Naive B cell (primary cell): ENCODE measurements at regions not wholly inside any gene's neighbourhood (a gene's known extent, or its start where the extent isn't known, plus 50 kb on each side); places are given as distances from the start of the nearest gene placed in this dataset.

ENCODE experiments used
- ATAC-seq, 2 donors: fragments of 150-1000 bp; cut with Tn5 transposase; 2 replicates each; pipeline ENCODE4 v1.10.0; 2021; ENCODE audit warnings: low read depth in 2 of 2, mild to moderate bottlenecking in 2 of 2, moderate library complexity in 2 of 2
- DNase-seq: peaks from one replicate; pipeline ENCODE4 v3.0.0; 2022
- H3K27ac Mint-ChIP-seq, 6 donors: one replicate each; pipeline ENCODE4 v1.8.0; 2020 to 2022; ENCODE audit warnings: mild to moderate bottlenecking in 6 of 6, mixed read lengths in 6 of 6, moderate library complexity in 5 of 6, inconsistent platforms in 2 of 6
- H3K27me3 Mint-ChIP-seq, 3 donors: one replicate each; pipeline ENCODE4 v1.8.0; 2021 to 2022; ENCODE audit warnings: mixed read lengths in 3 of 3, mild to moderate bottlenecking in 1 of 3
- H3K36me3 Mint-ChIP-seq, 2 donors: one replicate each; pipeline ENCODE4 v1.8.0; 2020 to 2022; ENCODE audit warnings: mixed read lengths in 2 of 2, inconsistent platforms in 1 of 2, mild to moderate bottlenecking in 1 of 2
- H3K4me1 Mint-ChIP-seq, 3 donors: one replicate each; pipeline ENCODE4 v1.8.0; 2020 to 2022; ENCODE audit warnings: mixed read lengths in 3 of 3, inconsistent platforms in 1 of 3, mild to moderate bottlenecking in 1 of 3, moderate library complexity in 1 of 3
- H3K4me3 Mint-ChIP-seq, 8 donors: one replicate each; pipeline ENCODE4 v1.8.0; 2020 to 2022; ENCODE audit warnings: mild to moderate bottlenecking in 8 of 8, mixed read lengths in 8 of 8, moderate library complexity in 8 of 8, inconsistent platforms in 2 of 8
- H3K9me3 Mint-ChIP-seq, 7 donors: one replicate each; pipeline ENCODE4 v1.8.0; 2020 to 2022; ENCODE audit warnings: mixed read lengths in 7 of 7, mild to moderate bottlenecking in 5 of 7, inconsistent platforms in 2 of 7, moderate library complexity in 1 of 7

- H3K36me3 Mint-ChIP-seq, result no peaks in the 10 kb centered on the region
- H3K4me3 Mint-ChIP-seq, result peak overlapping the region in 1 of 8 donors; percentile 52
- no peaks in the 10 kb centered on the region for H3K9me3 Mint-ChIP-seq
- H3K4me1 Mint-ChIP-seq, result no peaks in the 10 kb centered on the region
- ATAC-seq (no peak), DNase-seq (no peak)
- H3K27me3 Mint-ChIP-seq, result no peaks in the 10 kb centered on the region
- H3K27ac Mint-ChIP-seq, result no peak overlapping the region
These were observed 648.3 kb upstream of the CFAP20DC start for GRCh38 chr3:59698091-59698490.

DNA sequence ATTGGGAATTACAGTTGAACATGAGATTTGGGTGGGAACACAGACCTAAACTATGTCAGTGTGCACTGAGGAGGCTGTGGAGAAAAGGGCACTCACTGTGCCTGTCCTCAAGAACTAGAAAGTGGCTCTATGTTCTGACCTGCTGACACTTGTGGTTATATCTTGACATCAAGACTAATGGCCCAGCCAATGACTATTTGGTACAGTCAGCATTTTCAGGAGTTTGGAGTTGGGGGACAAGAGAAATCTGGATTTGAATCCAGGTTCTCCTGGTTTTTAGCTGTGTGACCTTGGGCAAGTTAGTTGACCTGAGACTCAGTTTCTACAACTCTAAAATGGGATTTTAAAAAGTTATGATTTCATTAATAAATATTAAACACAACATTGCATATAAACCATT is 647.0 kb upstream of the CFAP20DC start:
- H3K27ac Mint-ChIP-seq, result no peak overlapping the region
- H3K9me3 Mint-ChIP-seq, result no peaks in the 10 kb centered on the region
- DNase-seq (no peak), ATAC-seq (no peak)
- no peaks in the 10 kb centered on the region for H3K36me3 Mint-ChIP-seq
- H3K4me1 Mint-ChIP-seq, result peaks cover 4 to 5% (median 5%) of the 10 kb centered on the region in 3 donors
- H3K27me3 Mint-ChIP-seq, result no peaks in the 10 kb centered on the region
- H3K4me3 Mint-ChIP-seq, result no peak overlapping the region

DNA sequence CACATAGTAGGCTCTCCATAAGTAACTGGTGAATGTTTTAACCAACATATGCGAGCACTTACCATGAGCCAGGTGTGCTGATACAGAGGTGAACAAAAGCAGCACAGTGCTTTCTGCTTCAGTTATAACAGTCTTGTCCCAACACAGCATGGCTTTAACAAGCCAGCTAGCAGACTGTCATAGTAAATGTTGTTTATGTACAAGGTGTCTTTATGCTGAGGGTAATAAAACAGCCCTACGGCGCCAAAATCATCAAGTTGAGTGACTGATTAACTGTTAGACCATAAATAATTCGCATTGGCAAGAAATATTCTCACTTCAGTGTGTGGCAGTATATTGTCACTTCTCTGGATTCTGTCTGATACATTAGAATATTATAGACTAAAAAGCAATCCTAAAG is 646.0 kb upstream of the CFAP20DC start:
- ATAC-seq (no peak), DNase-seq (no peak)
- no peaks in the 10 kb centered on the region for H3K27me3 Mint-ChIP-seq
- no peak overlapping the region for H3K4me3 Mint-ChIP-seq
- H3K9me3 Mint-ChIP-seq, result no peaks in the 10 kb centered on the region
- H3K27ac Mint-ChIP-seq, result peak overlapping the region in 1 of 6 donors; percentile 14
- H3K4me1 Mint-ChIP-seq, result peaks cover 8 to 12% (median 10%) of the 10 kb centered on the region in 3 donors
- no peaks in the 10 kb centered on the region for H3K36me3 Mint-ChIP-seq

GRCh38 chr3:59692117-59692516 is 642.3 kb upstream of the CFAP20DC start:
- H3K27ac Mint-ChIP-seq, result peak overlapping the region in 2 of 6 donors; percentile 7 to 21
- DNase-seq (no peak), ATAC-seq (no peak)

DNA sequence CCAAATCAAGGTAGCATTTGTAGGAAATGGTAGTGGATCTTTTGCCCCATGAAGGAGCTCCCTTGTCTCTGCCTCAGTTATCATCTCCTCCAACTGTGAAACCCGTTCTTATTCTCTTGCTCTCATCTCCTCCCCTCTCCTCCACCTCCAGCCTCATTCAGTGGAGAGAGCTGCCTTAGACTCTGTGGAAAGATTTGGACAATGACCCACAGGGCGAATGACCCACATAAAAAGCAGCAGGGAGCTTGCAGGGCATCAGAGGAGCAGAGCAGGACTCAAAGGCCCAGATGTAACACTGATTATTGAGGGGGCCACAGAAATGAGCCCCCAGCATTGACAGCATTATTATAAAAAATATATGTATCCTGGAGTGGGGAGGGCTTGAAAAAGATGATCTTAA is 641.1 kb upstream of the CFAP20DC start:
- peaks cover 8 to 13% (median 10%) of the 10 kb centered on the region in 3 donors for H3K4me1 Mint-ChIP-seq

More at GRCh38 chr3:59692117-59692516, 642.3 kb upstream of the CFAP20DC start:
- Mint-ChIP-seq H3K36me3 (no peaks in the 10 kb centered on the region), H3K9me3 (no peaks in the 10 kb centered on the region), H3K27me3 (no peaks in the 10 kb centered on the region), H3K4me1 (peaks cover 8 to 13% (median 10%) of the 10 kb centered on the region in 3 donors), H3K4me3 (peak overlapping the region in 2 of 8 donors; percentile 2 to 14)

DNA sequence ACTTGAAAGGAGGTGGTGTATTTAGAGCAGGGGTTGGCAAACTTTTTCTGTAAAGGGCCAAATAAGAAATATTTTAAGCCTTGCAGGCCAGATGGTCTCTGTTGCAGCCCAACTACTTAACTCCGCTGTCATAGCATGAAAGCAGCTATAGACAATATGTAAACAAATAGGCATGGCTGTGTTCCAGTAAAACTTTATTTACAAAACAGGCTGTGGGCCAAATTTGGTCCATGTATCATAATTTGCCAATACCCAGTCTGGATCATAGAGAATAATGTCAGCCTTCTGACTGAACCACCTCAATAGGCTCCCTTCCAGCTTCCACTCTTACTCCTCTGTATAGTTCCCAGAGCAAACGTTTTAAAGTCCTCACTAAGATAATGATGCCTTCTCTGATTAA is 638.8 kb upstream of the CFAP20DC start:
- Mint-ChIP-seq H3K4me1 (peaks cover 8 to 13% (median 10%) of the 10 kb centered on the region in 3 donors), H3K4me3 (no peak overlapping the region), H3K27me3 (no peaks in the 10 kb centered on the region), H3K9me3 (no peaks in the 10 kb centered on the region), H3K36me3 (no peaks in the 10 kb centered on the region), H3K27ac (no peak overlapping the region)
- ATAC-seq (no peak), DNase-seq (no peak)

More for the DNA sequence above, 641.1 kb upstream of the CFAP20DC start:
- no peak for ATAC-seq
- Mint-ChIP-seq H3K27me3 (no peaks in the 10 kb centered on the region), H3K9me3 (no peaks in the 10 kb centered on the region), H3K4me3 (peak overlapping the region in 1 of 8 donors; percentile 26), H3K36me3 (no peaks in the 10 kb centered on the region), H3K27ac (peak overlapping the region in 2 of 6 donors; percentile 63 to 94)
- no peak for DNase-seq

DNA sequence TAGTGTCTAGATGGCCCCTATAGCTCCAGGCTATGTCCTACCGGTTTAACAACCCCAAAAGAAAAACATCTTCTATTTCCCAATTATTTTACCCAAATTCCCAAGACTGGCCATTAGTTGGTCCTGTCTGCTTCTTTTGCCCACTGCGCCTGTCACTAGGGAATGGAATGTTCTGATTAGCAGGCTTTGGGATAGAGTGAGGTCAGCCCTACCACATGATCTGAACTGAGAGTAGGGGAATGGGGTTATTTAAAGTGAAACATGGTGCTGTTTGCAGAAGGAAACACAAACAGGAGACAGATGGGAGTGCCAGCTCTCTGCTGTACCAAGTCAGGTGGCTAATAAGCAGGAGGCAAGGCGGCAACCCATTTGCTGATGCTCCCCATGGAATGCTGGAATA is 635.6 kb upstream of the CFAP20DC start:
- H3K4me3 Mint-ChIP-seq, result no peak overlapping the region
- ATAC-seq (no peak), DNase-seq (no peak)
- no peaks in the 10 kb centered on the region for H3K4me1 Mint-ChIP-seq
- H3K27me3 Mint-ChIP-seq, result no peaks in the 10 kb centered on the region
- H3K9me3 Mint-ChIP-seq, result no peaks in the 10 kb centered on the region
- H3K27ac Mint-ChIP-seq, result no peak overlapping the region
- H3K36me3 Mint-ChIP-seq, result no peaks in the 10 kb centered on the region

- no peaks in the 10 kb centered on the region for H3K27me3 Mint-ChIP-seq
- no peaks in the 10 kb centered on the region for H3K4me1 Mint-ChIP-seq
- H3K27ac Mint-ChIP-seq, result no peak overlapping the region
- no peak overlapping the region for H3K4me3 Mint-ChIP-seq
- no peak for ATAC-seq
- no peaks in the 10 kb centered on the region for H3K9me3 Mint-ChIP-seq
- DNase-seq, result no peak
- no peaks in the 10 kb centered on the region for H3K36me3 Mint-ChIP-seq
These were observed 634.9 kb upstream of the CFAP20DC start for GRCh38 chr3:59684766-59685165.

- Mint-ChIP-seq H3K9me3 (no peaks in the 10 kb centered on the region), H3K36me3 (no peaks in the 10 kb centered on the region), H3K4me1 (no peaks in the 10 kb centered on the region), H3K4me3 (no peak overlapping the region), H3K27ac (no peak overlapping the region), H3K27me3 (no peaks in the 10 kb centered on the region)
- DNase-seq (no peak), ATAC-seq (no peak)
These were observed 631.1 kb upstream of the CFAP20DC start for GRCh38 chr3:59680919-59681318.

DNA sequence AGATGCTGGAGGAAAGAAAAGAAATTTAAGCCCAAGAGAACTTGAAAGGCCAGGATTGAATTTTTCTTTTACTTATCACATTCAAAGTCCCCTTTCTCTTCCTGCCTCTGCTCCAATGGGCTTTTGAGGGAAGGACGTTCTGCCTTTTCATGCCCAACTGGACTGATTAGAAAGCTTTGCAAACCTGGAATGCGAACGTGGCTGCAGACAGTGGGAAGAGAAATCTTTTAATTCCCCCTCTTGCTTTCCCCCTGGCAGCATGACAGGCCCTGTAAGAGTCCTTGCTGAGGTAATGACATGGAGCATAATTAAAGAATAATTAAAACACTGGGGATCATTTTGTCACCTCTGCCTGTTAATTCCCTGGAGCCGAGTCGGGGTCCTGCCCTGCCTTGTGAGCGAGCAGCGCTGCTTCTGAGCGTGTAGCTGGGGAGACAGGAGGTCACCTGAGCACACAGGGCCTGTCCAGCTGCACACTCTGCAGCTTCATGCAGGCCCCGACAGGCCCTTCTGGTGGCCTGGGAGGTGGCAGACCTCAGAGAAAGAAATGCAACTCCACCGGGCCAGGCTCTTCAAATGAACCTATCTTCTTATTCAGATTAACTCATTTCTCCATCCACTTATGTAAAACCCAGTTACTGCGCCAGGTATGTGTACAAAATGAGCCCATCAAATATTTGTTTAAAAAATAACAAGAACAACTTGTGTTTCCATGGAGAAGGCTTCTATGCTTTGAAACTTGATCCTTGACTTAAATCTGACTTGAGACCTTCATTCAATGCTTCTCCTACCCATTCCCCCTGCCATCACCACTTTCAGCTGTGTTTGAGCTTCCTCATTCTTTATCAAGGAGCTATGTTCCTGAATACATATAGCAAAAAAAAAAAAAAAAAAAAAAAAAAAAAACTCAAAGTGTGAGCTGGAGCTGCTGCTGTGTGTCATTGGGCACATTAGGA is 628.2 kb upstream of the CFAP20DC start:
- ATAC-seq, result no peak
- peaks cover 0 to 5% (median 0%) of the 10 kb centered on the region in 3 donors for H3K27me3 Mint-ChIP-seq
- no peak overlapping the region for H3K27ac Mint-ChIP-seq
- no peaks in the 10 kb centered on the region for H3K36me3 Mint-ChIP-seq
- no peak for DNase-seq
- no peak overlapping the region for H3K4me3 Mint-ChIP-seq
- H3K9me3 Mint-ChIP-seq, result no peaks in the 10 kb centered on the region
- H3K4me1 Mint-ChIP-seq, result no peaks in the 10 kb centered on the region

DNA sequence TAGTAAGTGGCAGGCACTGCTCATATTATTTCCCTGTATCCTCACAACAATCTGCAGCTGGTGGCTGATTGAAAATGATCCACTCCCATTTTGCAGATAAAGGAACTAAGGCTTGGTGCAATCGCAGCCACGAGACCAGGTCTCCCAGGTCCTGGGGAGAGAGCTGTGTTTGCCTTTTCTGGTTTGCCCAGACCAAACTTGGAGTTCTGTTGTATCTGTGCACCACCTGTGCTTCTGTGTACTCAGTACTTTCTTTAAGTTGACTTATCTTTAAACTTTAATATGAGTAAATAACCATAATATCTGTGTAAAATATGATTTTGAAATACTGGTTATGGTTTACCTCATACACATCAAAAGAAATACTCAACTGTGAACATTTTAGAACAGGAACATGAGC is 625.7 kb upstream of the CFAP20DC start:
- ATAC-seq, result no peak
- Mint-ChIP-seq H3K9me3 (no peaks in the 10 kb centered on the region), H3K27me3 (peaks cover 0 to 5% (median 0%) of the 10 kb centered on the region in 3 donors), H3K27ac (no peak overlapping the region), H3K4me3 (no peak overlapping the region), H3K4me1 (no peaks in the 10 kb centered on the region), H3K36me3 (no peaks in the 10 kb centered on the region)
- DNase-seq, result no peak

DNA sequence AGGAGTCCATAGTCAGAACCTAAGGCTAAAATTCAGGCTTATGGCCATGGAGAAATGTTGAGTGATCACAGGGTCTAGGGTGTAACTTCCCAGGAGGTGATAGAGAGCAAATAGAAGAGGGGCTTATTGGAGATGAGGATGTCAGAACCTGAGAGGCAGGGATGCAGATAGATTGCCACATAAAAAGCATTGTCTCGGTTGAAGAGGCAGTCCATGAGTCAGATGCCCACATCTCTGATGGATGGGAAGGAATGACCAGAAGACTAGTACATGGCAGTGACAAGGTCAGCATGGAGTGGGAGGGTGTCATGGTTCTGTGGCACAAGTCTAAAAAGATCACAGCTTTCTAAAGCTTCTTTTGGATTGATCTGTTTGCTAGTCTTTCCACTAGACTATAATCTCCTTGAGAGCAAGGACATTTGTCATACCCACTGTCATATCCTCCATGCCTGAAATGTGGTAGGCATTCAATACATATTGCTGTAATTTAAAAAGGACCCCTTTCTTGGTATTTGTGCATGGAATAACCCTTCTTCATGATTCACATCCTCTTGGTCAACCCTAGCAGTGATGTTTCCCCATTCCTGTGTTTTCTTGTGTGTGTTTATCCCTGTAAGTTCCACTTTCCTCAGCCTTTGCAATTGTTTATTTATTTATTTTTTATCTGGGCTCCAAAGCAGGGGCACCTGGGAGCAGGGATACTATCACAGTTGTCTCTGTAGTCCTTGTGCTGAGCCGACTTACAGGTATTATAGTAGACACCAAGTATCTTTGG is 613.4 kb upstream of the CFAP20DC start:
- Mint-ChIP-seq H3K9me3 (peaks cover 0 to 2% (median 0%) of the 10 kb centered on the region in 7 donors), H3K4me1 (no peaks in the 10 kb centered on the region), H3K36me3 (no peaks in the 10 kb centered on the region), H3K27ac (no peak overlapping the region), H3K27me3 (no peaks in the 10 kb centered on the region), H3K4me3 (no peak overlapping the region)
- ATAC-seq, result no peak
- DNase-seq, result no peak

DNA sequence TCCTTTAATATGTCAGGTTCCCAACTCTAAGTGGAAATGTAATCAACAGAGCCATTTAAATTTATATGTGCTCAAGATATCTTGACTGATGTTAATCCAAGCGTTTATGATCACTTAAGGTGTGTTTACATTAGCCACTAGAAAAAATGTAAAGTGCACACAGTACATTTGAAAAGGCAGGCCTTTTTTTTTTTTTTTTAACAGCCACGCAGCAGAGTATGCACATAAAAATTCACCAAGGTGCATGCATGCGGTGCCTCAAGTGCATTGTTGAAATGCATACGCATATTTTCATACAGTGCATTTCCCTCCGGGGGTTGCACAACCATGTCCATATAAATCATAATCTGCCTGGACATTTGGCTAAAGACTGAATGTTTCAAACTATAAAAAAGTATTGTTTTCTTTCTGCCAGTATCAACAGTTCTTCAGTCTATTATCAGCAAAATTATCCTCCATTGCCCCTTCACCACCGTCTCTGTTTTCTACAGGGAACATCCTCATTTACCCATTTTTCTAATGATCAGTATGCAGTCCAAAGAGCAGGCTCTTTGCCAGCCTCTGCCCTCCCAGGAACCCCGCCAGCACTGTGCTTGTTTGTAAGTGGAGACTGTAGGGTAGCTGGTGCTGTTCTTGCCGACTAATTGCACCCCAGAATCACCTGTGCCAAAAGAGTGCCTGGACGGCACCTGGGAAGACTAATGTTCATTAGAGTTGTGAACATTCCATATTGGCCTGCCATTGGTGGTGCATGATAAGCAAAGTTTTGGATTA is 611.2 kb upstream of the CFAP20DC start:
- no peak for ATAC-seq
- H3K9me3 Mint-ChIP-seq, result peaks cover 0 to 2% (median 0%) of the 10 kb centered on the region in 7 donors

More for the DNA sequence above, 611.2 kb upstream of the CFAP20DC start:
- no peak for DNase-seq
- Mint-ChIP-seq H3K27ac (no peak overlapping the region), H3K4me3 (no peak overlapping the region), H3K36me3 (no peaks in the 10 kb centered on the region), H3K27me3 (no peaks in the 10 kb centered on the region), H3K4me1 (no peaks in the 10 kb centered on the region)
